Stimulated activated CD4-positive, alpha-beta T cell treated with anti-CD3 and anti-CD28 coated beads, Interleukin-15, amount 100 ng/mL, for 24 hours (primary cell): ENCODE measurements at regions not wholly inside any gene's neighbourhood (a gene's known extent, or its start where the extent isn't known, plus 50 kb on each side); places are given as distances from the start of the nearest gene placed in this dataset.

Source experiments
- DNase-seq: peaks from one replicate; pipeline ENCODE4 v3.0.0-alpha.2; 2020

DNA sequence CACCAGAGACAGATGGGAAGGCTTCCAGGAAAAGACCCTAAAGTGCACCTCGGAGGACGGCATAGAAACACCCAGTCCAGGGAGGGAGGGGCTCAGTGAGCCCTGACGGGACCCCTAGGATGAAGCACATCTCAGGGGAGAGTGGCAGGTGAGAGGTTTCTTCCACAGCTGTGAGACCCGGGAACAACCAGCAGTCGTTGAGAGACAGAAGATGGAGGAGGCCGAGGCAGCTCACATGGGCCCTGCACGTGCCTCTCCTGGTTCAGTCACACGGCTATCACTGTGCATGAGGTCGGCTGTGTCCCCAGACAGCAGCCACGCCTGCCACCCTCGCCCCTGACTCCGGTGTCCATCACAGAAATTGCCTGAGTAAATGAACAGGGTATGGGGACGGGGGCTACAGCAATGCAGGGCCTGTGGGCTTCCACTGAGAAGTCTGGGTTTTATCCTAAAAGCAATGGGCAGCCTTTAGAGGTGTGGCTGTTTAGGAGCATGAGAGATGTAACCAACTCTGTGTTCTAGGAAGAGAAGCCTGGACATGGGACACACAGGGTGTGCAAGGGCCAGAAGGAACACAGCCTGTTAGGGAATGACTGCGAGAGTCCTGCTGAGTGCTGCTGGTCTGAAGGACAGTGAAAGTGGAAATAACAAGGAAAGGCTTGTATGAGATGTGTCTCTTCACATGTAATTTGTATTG, 102.0 kb downstream of the TMEM18 start:
- DNase-seq, result no peak

DNA sequence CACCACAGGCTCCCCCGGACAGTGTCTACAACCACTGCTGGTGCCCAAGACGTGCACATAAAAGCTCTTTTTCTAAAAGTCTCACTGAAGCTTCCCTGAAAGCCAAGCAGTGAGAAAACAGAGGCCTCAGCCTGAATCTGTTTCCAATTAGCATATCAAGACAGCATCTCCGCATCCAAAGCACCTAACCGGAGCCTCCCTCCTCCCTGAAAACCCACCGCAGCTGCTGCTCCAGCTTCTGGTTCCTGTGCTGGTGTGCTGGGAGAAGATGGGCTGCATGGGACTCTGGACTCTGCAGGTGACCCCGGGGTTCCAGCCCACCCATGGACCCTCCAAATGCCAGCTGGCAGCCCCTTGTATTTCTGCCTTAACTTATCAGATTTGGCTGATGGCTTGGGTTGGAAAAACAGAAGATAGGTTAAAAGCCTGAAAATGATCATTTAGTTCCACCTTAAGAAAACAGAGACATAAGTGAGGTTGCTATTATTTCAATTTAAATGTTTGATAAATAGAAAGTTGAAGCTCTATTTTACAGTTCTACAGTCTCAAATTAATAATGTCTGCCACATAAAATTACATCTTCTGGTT, 103.3 kb downstream of the TMEM18 start:
- DNase-seq, result no peak

DNA sequence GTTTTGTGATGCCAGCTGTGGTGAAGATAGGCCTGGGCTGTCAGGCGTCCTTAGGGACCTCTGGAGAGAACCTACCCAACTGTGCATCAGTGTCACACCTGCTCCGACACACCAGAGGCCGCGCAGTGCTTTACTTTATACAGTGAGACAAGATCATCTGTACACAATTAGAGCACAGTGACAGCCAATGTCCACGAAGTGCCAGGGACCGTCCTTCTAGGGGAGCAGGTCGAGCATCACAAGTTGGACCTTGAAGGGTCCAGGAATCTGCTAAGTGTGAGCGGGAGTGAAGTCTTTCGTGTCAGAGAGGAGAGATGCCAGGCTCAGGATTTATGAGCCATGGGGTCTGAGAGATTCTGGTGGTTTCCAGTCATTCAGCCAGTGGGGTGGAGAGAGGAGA, 104.2 kb downstream of the TMEM18 start:
- no peak for DNase-seq

DNA sequence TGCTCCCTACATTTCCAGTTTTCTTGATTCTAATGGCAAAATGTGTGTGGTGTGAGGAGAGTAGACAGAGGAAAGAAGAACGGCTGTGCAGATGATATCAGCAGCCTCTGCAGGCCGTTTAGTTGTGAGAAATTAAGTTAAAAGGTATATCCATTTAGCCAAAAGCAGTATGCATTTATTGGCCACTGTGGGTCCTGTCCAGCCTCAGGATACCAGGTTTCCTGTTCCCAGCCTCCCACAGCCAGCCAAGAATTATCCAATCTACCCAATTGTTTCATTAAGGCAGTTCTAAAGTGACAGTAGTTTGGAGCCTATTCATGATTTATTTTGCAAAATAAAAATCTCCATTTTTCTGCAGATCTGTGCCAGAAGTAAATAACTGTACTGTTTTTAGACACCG, 107.5 kb downstream of the TMEM18 start:
- DNase-seq, result no peak

DNA sequence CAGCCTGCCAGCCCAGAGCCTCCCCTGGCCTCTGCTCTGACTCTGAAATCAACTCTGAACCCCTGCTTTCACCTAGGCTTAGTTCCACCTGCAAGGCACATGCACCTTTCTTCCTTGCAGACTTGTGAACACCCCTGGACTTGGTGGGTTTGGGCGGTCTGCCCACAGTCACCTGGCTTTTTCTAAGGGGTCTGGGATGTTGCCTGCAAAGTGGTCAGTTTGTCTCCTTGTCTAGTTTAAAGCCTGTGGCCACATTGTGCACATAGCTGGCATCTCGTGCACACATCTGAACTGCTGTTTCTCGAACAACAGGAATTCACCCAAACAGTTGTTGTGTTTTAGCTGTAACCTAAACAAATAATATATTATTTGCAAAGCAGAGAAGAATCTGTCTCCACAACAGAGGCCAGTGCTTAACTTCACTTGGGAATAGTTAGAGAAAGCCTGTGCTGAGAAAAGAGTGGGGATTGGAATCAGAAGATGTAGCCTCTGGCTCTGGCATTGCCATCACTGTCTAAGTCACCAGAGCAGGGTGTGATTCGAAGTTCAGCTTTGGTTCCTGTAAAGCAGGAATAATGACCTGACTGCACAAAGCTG, 108.5 kb downstream of the TMEM18 start:
- DNase-seq, result no peak

DNA sequence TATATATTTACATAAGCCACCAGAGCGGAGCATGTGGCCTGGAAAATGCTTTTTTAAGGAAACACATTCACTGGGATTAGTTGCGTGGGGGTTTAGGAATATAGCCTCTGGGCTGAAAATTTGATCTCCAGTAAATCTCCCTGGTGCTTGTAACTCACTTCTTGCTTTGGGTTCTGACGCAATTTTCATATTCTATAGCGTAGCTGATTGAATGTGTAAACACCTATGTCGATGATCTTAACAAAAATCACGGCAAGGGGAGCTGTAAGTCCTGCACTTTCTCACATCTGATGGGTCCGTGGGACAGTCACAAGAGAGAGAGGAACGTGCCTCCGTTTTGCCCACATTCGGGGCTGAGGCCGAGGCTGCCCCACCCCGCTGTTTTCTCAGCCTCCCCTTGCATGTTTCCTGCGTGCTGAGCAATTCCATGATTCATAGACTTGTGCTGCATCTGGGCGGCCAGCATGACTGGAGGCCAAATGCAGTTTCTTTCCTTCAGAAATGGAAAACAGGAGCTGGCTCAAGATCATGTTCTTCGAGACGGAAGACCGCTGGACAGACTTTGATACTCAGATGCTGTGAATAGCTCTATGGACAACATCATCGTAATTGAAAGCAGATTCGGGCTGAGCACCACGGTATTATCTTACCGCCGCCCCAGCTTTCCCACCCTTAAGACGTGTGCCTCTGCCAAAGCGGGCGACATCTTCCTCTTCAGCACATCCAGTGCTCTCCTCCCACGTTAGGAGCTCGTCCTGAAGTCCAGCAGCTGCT, 109.2 kb downstream of the TMEM18 start:
- no peak for DNase-seq

DNA sequence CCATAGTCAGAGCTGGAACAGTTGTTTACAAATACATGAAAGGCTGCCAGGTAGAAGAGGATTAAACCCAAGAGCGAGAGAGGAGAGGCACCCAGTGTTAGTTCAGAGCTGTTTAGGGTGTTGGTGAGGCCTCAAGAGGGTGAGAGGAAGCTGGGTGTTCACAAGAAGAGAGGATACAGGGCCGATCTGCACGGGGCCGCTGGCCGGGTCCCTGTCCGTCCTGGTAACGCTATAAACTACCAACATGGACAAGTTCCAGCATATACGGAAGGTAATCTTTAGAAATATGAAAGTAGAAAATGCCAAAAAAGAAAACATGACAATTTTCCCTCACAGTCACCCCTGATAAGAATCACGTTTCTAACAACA, 109.7 kb downstream of the TMEM18 start:
- DNase-seq, result no peak

DNA sequence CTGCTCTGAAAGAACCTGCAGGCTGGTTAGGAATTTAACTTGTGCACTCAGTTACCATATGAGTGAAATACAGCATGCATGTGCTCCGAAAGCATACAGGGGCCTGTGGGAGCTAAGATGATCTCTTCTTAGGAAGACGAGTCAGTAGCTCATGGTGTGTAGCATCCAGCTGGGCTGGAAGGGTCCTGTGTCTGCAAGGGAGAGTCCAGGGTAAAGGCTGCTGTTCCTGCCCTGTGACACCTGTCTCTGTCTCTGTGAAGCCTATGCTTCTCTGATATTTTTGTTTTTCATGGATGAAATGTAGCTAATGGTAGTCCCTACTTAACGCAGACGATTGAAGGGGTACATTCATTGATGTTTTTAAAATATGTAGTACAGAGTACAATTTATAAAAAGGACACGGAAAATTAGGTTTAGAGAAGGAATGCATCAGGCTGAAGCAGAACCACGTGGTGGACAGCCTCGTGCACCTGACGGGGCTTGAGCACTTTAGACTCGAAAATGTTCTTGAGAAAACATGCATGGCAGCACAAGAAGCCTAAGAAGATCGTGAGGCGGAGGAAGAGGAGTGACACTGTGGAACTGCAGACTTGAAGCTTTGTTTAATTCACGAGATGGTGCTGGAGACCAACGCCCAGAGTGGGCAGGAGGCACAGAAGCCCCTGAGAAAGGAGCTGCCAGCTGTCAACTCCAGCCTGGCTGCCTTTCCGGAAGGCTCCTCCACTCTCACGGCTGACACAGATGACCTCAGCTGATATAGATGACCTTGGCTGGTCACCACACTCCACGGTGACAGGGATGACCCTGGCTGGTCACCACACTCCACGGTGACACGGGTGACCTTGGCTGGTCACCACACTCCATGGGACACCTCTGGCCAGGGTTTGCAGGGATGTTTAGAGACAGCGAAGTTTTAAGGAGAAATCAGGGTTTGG, 110.6 kb downstream of the TMEM18 start:
- no peak for DNase-seq

DNA sequence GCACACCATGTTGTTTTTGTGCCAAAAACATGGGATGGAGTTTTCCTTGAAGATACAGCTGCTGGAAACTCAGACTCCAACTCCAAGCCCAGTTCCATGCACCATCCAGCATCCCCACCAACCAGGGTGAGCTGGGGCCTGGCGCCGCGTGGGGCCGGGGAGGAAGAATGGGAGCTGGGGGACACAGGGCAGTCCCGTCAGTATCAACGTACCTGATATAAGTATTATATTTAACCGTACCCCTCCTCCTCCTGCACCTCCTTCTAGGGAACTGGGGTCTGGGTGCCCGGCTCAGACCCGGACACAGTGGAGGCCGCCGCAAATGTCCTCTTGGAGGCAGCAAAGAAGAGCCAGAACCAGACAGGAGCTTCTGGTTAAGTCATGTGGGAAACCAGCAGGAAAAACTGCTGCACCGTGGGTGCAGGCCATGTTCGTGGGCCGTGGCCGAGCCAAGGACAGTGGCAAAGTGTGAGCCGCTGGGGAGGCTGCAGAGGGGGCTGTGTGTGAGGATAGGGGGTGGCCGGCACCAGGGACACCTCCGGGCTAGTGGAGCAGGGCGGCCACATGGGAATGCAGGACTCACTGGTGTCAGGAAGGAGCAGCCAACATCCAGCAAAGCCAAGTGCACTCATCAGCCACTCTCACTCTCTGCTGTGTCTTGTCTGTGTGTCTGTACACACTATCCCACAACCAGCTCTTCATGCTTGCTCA, 112.6 kb downstream of the TMEM18 start:
- no peak for DNase-seq

DNA sequence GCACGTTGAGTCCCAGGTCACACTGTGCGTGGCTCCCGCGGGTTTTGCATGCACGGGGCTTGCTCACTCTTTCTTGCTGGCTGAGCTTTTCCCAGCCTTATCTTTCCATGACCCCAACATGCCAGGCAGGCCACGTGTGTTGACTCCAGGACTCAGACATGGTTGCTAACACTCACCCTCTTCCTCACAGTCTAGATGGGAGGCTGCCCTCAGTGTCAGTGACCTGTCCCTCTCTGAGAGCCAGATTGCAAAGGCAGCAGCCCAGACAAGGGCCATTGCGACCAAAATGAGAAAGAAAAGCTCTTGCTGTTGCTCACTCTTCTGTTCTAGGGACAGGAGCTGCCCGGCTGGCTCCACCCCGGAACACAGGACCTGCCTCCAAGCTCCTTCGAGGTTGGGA, 113.7 kb downstream of the TMEM18 start:
- DNase-seq, result no peak

DNA sequence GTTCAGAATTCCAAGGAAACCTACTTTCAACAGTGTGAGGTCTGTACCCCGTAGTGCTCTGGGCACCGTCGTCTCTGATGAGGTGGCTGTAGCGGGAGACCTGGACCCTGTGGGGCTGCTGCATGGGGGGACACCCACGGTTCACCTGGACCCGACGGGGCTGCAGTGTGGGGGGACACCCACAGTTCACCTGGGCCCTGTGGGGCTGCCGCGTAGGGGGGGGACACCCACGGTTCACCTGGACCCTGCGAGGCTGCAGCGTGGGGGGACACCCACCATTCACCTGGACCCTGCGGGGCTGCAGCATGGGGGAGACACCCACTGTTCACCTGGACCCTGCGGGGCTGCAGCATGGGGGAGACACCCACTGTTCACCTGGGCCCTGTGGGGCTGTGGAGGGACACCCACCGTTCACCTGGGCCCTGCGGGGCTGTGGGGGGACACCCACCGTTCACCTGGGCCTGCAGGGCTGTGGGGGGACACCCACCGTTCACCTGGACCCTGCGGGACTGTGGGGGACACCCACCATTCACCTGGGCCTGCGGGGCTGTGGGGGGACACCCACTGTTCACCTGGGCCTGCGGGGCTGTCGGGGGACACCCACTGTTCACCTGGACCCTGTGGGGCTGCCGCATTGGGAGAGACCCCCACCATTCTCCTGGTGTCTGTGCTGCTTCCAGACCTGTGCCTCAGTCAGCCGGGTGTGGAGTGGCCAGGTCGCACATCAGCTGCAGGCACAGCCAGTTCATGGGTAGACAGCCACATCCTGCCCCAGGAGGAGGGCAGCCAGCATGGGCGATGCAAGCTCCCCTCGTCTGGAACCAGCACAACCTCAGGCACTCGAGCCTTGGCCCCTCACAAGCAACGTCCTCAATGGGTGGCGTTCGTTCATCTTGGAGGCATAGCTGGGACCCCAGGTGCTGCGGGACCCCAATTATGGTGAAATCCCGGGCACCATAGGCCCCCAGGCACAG, 114.5 kb downstream of the TMEM18 start:
- DNase-seq, result no peak

DNA sequence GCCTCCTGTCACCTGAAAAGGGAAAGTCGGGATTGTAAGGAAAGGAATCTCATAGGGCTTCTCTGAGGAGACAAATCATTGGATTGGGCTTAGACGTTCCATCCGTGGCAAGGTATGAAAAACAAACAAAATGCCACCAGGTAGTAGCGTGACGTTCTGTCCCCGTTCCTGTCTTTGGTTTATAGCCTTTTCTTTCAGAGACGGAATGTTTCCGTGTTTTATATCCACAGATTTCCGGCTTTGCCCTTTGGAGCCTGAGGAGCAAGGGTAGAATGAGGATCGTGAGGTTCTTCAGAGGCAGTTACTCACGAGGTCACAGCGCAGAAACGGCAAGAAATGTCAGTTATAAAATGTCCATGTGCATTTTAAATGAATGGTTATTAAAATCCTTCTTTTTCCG, 118.3 kb downstream of the TMEM18 start:
- DNase-seq, result no peak

DNA sequence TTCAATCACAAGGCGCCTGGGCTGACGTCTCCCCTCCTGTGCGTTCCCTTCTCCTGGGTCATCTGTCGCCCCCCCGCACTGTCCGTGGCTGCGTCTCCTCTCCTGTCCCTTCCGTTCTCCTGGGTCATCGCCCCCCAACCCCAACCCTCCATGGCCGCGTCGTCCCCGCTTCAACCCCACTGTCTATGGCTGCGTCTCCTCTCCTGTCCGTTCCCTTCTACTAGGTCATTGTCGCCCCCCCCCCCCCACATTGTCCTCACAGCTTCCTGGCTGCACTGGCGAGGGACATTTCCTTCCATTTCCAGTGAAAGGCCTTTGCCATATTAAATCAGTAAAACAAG, 118.9 kb downstream of the TMEM18 start:
- no peak for DNase-seq

DNA sequence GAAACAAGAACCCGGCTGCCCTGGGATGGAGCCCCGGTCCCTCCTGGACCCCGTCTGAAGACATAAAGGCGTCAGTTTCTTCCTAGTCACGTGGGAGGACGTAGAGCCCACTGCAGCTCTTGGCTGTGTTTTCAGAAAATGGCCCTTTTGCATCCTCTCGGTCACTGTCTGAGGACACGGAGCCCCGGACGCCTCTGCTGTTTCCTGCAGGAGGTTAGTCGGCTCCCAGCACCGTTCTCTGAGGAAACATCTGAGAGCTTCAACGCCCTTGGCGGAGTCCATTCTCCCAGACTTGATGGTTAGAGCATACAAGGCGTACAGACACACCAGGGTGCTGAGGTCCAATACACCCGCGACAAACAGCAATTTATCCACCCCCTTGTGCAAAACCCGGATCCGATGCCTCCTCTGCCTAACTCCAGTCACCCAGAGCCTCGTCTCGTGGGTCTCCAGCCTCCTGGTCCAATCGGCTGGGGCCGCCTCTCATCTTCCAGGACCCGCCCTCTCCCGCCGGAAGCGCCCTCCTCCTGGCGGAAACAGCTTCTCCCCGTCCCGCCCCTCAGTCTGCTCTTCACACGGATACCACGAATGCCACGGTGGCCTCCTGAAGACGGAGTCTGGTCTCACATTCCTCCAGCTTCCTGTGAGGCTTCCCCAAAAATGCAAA, 119.4 kb downstream of the TMEM18 start:
- peak; percentile 14 for DNase-seq

DNA sequence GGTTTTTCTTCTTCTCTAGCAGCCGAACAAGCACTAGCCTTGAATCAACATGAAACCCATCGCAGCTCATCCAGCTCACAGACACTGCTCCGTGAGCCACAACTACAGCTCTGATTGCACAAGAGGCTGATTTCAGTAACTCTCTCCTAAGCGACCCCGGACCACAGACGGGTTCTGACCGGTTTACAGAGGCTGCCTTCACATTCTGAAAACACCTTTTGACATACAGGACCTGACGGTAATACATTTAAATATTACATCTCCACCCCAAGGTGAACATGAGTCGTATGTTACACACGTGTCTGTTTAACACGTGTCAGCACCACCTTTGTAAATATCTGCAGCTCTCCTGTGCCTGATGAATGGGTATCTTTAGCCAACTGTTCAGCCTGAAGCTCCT, 120.7 kb downstream of the TMEM18 start:
- DNase-seq, result no peak

DNA sequence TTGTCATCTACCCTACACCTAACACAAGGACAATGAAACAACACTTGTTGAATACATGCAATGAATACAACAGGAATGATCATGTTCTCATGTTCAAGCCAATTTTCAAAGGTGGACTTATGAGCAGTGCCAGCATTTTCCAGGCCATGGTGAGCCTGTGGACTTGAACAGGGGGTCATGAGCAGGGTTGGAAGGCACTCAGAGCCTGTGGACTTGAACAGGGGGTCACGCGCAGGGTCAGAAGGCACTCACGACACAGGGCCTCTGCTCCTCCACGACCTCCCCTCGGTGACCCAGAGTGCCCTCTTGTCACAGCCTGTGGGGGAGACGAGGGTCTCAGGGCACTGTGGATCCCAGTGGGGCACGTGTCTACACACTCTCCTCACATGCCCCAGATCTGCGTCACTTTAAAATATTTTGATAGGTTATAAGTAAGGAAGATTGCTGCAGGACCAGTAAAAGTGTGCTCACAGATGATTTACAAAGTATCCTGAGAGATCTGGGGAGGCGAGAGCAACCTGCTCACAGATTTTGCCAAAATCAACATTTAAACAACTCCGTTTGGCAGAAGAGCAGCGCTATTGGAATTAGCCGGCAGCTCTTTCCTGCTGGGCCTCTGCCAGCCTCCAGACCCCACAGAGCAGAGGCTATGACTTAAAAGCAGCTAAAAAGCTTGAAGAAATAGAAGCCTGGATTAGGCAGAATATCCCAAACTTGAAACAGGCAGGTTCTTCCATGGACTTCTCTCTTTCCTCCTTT, 121.9 kb downstream of the TMEM18 start:
- DNase-seq, result no peak

DNA sequence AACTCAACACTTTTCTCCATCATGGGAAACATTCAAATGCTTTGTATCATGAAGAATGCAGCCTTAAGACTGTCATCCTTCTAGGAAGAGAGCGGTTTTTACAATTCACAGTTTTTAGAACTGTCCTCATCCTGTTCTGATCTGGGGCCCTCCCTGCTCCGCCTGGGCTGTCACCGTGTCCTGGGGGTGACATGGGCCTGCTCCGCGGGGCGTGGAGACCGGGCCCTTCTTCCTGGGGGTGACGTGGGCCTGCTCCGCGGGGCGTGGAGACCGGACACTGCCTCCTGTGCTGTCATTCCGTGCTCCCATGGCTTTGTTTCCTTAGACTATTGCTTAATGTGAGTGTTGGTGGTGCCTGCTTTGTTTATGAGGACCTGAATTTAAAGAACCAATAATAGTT, 122.8 kb downstream of the TMEM18 start:
- DNase-seq, result no peak

DNA sequence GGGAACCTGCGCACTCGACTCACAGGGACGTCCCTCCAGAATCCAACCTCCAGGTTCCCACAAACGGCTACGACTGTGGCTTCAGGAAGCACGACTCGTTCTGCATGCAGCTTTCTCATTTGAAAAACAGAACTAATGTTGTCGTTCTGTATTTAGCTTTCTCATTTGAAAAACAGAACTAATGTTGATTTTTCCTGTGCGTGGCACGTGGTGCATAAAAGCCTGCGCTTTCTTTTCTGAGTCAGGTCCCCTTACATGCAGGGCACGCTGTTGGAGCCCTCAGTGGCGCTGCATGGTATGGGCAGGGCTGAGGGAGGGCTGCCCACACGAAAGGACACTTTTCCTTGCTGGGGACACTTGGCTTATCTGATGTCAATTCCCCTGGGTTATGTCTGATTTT, 124.3 kb downstream of the TMEM18 start:
- DNase-seq, result no peak

DNA sequence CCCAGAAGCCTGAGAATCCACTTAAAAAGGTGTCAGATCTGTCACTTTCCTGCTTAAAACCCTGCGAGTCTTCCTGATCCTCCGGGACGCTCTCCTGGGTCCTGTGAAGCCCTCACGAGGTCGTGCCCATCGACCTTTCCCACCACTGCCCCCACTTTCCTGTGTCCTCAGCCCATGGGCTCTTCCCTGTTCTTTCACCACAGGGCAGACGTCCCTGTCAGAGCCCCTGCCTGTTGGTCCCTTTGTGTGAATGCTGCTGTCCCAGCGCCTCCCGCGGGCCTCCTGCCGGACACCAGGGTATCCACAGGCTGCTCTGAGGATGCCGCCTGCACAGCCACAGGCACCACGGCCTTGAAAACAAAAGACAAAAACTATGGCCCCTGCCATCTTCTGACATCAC, 125.6 kb downstream of the TMEM18 start:
- DNase-seq, result no peak
